Smooth muscle cell (in vitro differentiated cells): ENCODE measurements at regions not wholly inside any gene's neighbourhood (a gene's known extent, or its start where the extent isn't known, plus 50 kb on each side); places are given as distances from the start of the nearest gene placed in this dataset.

Experiments used
- DNase-seq: peaks from one replicate; lab custom pipeline; 2025; ENCODE audit not compliant: unreplicated experiment; lab: John Stamatoyannopoulos, UW
- H2AFZ ChIP-seq: fragments of 200-600 bp; sonication (generic); 2 replicates; pipeline ENCODE4 v1.6.0; 2016; ENCODE audit warnings: antibody characterized with exemption, low read depth, mild to moderate bottlenecking
- H3F3A ChIP-seq: fragments of 200-600 bp; sonication (generic); 2 replicates; pipeline ENCODE4 v1.6.0; 2017; ENCODE audit warnings: antibody characterized with exemption, low read depth
- H3K27ac ChIP-seq: fragments of 200-600 bp; sonication (generic); 2 replicates; pipeline ENCODE4 v1.5.1; 2016; ENCODE audit warnings: low read depth, mild to moderate bottlenecking
- H3K27me3 ChIP-seq: fragments of 200-600 bp; sonication (generic); 2 replicates; pipeline ENCODE4 v1.6.1; 2016; ENCODE audit warnings: low read depth, mild to moderate bottlenecking
- H3K36me3 ChIP-seq: fragments of 200-600 bp; sonication (generic); 2 replicates; pipeline ENCODE4 v1.5.1; 2016; ENCODE audit warnings: low read depth
- H3K4me1 ChIP-seq: fragments of 200-600 bp; sonication (generic); 2 replicates; pipeline ENCODE4 v1.5.1; 2016; ENCODE audit warnings: low read depth
- H3K4me2 ChIP-seq: fragments of 200-600 bp; sonication (generic); 2 replicates; pipeline ENCODE4 v1.6.0; 2016; ENCODE audit warnings: mild to moderate bottlenecking
- H3K4me3 ChIP-seq: fragments of 200-600 bp; sonication (generic); 2 replicates; pipeline ENCODE4 v1.5.1; 2016; ENCODE audit warnings: mild to moderate bottlenecking
- H3K79me2 ChIP-seq: fragments of 200-600 bp; sonication (generic); 2 replicates; pipeline ENCODE4 v1.6.0; 2016; ENCODE audit warnings: low read depth, mild to moderate bottlenecking
- H3K9ac ChIP-seq: fragments of 200-600 bp; sonication (generic); 2 replicates; pipeline ENCODE4 v1.6.0; 2016; ENCODE audit warnings: low read depth
- H3K9me3 ChIP-seq: fragments of 200-600 bp; sonication (generic); replicated peaks from 2 replicates; pipeline ENCODE4 v1.5.1; 2016; ENCODE audit warnings: low read depth
- H4K20me1 ChIP-seq: fragments of 200-600 bp; sonication (generic); 2 replicates; pipeline ENCODE4 v1.6.0; 2016; ENCODE audit warnings: low read depth
- CTCF ChIP-seq: fragments of 200-600 bp; sonication (generic); IDR thresholded peaks from 2 replicates; pipeline ENCODE4 v1.5.1; 2017; ENCODE audit warnings: borderline replicate concordance, mild to moderate bottlenecking, antibody characterized with exemption; ENCODE audit not compliant: insufficient read depth, poor library complexity, severe bottlenecking
- WGBS: methylation state at CpG from one replicate; pipeline ENCODE4 v1.1.7; 2016; ENCODE audit warnings: low lambda C conversion rate; 5-methylcytosine and 5-hydroxymethylcytosine counted together

- no peaks in the 10 kb centered on the region for H3K36me3 ChIP-seq
- WGBS: 69% methylated on average over 1 of the region's 1 CpG
- H3K27ac ChIP-seq: no peak overlapping the region
- peaks cover 3% of the 10 kb centered on the region for H3K9me3 ChIP-seq
- H3F3A ChIP-seq: no peaks in the 10 kb centered on the region
- no peak overlapping the region for H3K9ac ChIP-seq
- H3K4me1 ChIP-seq: no peaks in the 10 kb centered on the region
- H3K79me2 ChIP-seq: no peaks in the 10 kb centered on the region
- DNase-seq: no peak
- no peak overlapping the region for H3K4me3 ChIP-seq
- no peaks in the 10 kb centered on the region for H4K20me1 ChIP-seq
- H3K4me2 ChIP-seq: no peak overlapping the region
- TF ChIP-seq CTCF: no peak
- no peak overlapping the region for H2AFZ ChIP-seq
- no peaks in the 10 kb centered on the region for H3K27me3 ChIP-seq
These were observed 162.8 kb upstream of the TMEM45B start for GRCh38 chr11:129652835-129653234.

GRCh38 chr11:129655247-129655832, 160.3 kb upstream of the TMEM45B start:
- 56% methylated on average over 1 of the region's 1 CpG for WGBS

DNA sequence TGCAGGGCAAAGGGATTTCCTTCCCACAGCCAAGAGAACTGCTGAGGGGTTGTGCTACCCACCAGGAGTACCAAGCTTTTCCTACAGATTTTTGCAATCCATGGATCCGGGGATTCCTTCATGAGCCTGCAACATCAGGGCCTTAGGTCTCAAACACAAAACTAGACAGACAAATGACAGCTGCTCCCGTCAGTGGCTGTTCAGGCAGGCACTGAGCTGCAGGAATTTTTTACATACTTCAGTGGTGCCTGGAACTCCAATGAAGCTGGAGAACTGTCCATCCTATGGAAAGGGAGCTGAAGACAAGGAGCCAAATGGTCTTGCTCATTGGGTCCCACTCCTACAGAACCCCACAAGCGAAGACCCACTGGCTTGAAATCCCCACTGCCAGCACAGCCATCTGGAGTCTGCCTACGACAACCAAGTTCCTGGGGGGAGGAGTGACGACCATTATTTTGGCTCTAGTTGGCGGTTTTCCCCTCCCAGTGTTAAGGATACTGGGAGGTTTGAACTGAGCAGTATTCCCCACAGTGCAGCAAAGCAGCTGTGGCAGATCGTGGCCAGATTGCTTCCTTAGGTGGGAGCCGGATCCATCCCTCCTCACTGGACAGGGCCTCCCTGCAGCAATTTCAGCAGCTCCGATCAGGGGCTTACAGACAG, 157.7 kb upstream of the TMEM45B start:
- H4K20me1 ChIP-seq: no peaks in the 10 kb centered on the region
- no peak overlapping the region for H3K4me2 ChIP-seq
- TF ChIP-seq CTCF: no peak
- no peak overlapping the region for H2AFZ ChIP-seq
- H3K27ac ChIP-seq: no peak overlapping the region
- peaks cover 3% of the 10 kb centered on the region for H3K9me3 ChIP-seq
- H3K4me3 ChIP-seq: no peak overlapping the region
- no peaks in the 10 kb centered on the region for H3F3A ChIP-seq
- H3K27me3 ChIP-seq: no peaks in the 10 kb centered on the region
- no peak overlapping the region for H3K9ac ChIP-seq
- no peaks in the 10 kb centered on the region for H3K4me1 ChIP-seq
- no peak for DNase-seq
- H3K36me3 ChIP-seq: no peaks in the 10 kb centered on the region
- 76% methylated on average over 9 of the region's 9 CpGs for WGBS
- no peaks in the 10 kb centered on the region for H3K79me2 ChIP-seq

More at GRCh38 chr11:129655247-129655832, 160.3 kb upstream of the TMEM45B start:
- DNase-seq: no peak
- no peaks in the 10 kb centered on the region for H4K20me1 ChIP-seq
- no peak for TF ChIP-seq CTCF
- H3K4me1 ChIP-seq: no peaks in the 10 kb centered on the region
- H3K9ac ChIP-seq: no peak overlapping the region
- H3K27me3 ChIP-seq: no peaks in the 10 kb centered on the region
- no peaks in the 10 kb centered on the region for H3K79me2 ChIP-seq
- H3F3A ChIP-seq: no peaks in the 10 kb centered on the region
- H3K4me3 ChIP-seq: no peak overlapping the region
- H3K4me2 ChIP-seq: no peak overlapping the region
- peaks cover 3% of the 10 kb centered on the region for H3K9me3 ChIP-seq
- H2AFZ ChIP-seq: no peak overlapping the region
- no peaks in the 10 kb centered on the region for H3K36me3 ChIP-seq
- H3K27ac ChIP-seq: no peak overlapping the region

DNA sequence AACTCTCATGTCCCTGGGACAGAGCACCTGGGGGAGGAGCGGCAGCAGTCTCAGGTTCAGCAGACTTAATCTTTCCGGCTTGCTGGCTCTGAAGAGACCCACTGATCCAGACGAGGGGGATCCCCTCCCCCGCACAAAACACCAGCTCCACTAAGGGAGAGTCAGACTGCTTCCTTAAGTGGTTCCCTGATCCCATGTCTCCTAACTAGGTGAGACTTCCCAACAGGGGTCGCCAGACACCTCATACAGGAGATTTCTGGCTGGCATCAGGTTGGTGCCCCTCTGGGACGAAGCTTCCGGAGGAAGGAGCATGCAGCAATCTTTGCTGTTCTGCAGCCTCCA, 157.2 kb upstream of the TMEM45B start:
- H3K79me2 ChIP-seq: no peaks in the 10 kb centered on the region
- H3K9ac ChIP-seq: no peak overlapping the region
- no peak overlapping the region for H3K27ac ChIP-seq
- H3F3A ChIP-seq: no peaks in the 10 kb centered on the region
- H3K4me3 ChIP-seq: no peak overlapping the region
- H4K20me1 ChIP-seq: no peaks in the 10 kb centered on the region
- DNase-seq: no peak
- no peak overlapping the region for H2AFZ ChIP-seq
- H3K4me1 ChIP-seq: no peaks in the 10 kb centered on the region
- H3K36me3 ChIP-seq: no peaks in the 10 kb centered on the region
- peaks cover 3% of the 10 kb centered on the region for H3K9me3 ChIP-seq
- no peak for TF ChIP-seq CTCF
- no peaks in the 10 kb centered on the region for H3K27me3 ChIP-seq
- WGBS: 73% methylated on average over 7 of the region's 7 CpGs
- no peak overlapping the region for H3K4me2 ChIP-seq
